ENCODE measurements at regions not wholly inside any gene's neighbourhood (a gene's known extent, or its start where the extent isn't known, plus 50 kb on each side); places are given as distances from the start of the nearest gene placed in this dataset.

- TF ChIP-seq, protein P1, sequence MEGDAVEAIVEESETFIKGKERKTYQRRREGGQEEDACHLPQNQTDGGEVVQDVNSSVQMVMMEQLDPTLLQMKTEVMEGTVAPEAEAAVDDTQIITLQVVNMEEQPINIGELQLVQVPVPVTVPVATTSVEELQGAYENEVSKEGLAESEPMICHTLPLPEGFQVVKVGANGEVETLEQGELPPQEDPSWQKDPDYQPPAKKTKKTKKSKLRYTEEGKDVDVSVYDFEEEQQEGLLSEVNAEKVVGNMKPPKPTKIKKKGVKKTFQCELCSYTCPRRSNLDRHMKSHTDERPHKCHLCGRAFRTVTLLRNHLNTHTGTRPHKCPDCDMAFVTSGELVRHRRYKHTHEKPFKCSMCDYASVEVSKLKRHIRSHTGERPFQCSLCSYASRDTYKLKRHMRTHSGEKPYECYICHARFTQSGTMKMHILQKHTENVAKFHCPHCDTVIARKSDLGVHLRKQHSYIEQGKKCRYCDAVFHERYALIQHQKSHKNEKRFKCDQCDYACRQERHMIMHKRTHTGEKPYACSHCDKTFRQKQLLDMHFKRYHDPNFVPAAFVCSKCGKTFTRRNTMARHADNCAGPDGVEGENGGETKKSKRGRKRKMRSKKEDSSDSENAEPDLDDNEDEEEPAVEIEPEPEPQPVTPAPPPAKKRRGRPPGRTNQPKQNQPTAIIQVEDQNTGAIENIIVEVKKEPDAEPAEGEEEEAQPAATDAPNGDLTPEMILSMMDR (conservative IDR thresholded peaks at IDR 0.05; ENCODE audit: low read depth, low read length): no peak
- no peak for TF ChIP-seq EZH2 (IDR thresholded peaks at IDR 0.05; ENCODE audit: borderline replicate concordance, low read depth, low read length, poor library complexity, severe bottlenecking)
These were observed 86.6 kb upstream of the NR4A3 start for GRCh38 chr9:99735041-99735440.

Data from A673 (cell line).